ENCODE measurements at regions not wholly inside any gene's neighbourhood (a gene's known extent, or its start where the extent isn't known, plus 50 kb on each side); places are given as distances from the start of the nearest gene placed in this dataset.
"Not testable (repeated sequence)": the region's sequence is repeated elsewhere in the genome, so short reads cannot be mapped to it uniquely, and the experiment has no call there.

- TF ChIP-seq ZNF274 (IDR thresholded peaks at IDR 0.05; ENCODE audit: low read depth, low read length); YY1 (IDR thresholded peaks at IDR 0.05; ENCODE audit: insufficient read depth, insufficient read length); SUZ12 (IDR thresholded peaks at IDR 0.05; ENCODE audit: extremely low read depth, insufficient read depth, insufficient read length): not testable (repeated sequence)
These were observed 305.8 kb downstream of the REEP3 start for GRCh38 chr10:63827018-63827417.

Measured in NT2/D1 (cell line).